Smooth muscle cell (in vitro differentiated cells): ENCODE measurements at regions not wholly inside any gene's neighbourhood (a gene's known extent, or its start where the extent isn't known, plus 50 kb on each side); places are given as distances from the start of the nearest gene placed in this dataset.
A peak's percentile ranks its signal among the peaks of the same experiment; 100 is the strongest.
"Not testable (repeated sequence)": the region's sequence is repeated elsewhere in the genome, so short reads cannot be mapped to it uniquely, and the experiment has no call there.

Experiments
- DNase-seq: peaks from one replicate; lab custom pipeline; 2025; ENCODE audit not compliant: unreplicated experiment; lab: John Stamatoyannopoulos, UW
- H2AFZ ChIP-seq: fragments of 200-600 bp; sonication (generic); 2 replicates; pipeline ENCODE4 v1.6.0; 2016; ENCODE audit warnings: antibody characterized with exemption, low read depth, mild to moderate bottlenecking
- H3F3A ChIP-seq: fragments of 200-600 bp; sonication (generic); 2 replicates; pipeline ENCODE4 v1.6.0; 2017; ENCODE audit warnings: antibody characterized with exemption, low read depth
- H3K27ac ChIP-seq: fragments of 200-600 bp; sonication (generic); 2 replicates; pipeline ENCODE4 v1.5.1; 2016; ENCODE audit warnings: low read depth, mild to moderate bottlenecking
- H3K27me3 ChIP-seq: fragments of 200-600 bp; sonication (generic); 2 replicates; pipeline ENCODE4 v1.6.1; 2016; ENCODE audit warnings: low read depth, mild to moderate bottlenecking
- H3K36me3 ChIP-seq: fragments of 200-600 bp; sonication (generic); 2 replicates; pipeline ENCODE4 v1.5.1; 2016; ENCODE audit warnings: low read depth
- H3K4me1 ChIP-seq: fragments of 200-600 bp; sonication (generic); 2 replicates; pipeline ENCODE4 v1.5.1; 2016; ENCODE audit warnings: low read depth
- H3K4me2 ChIP-seq: fragments of 200-600 bp; sonication (generic); 2 replicates; pipeline ENCODE4 v1.6.0; 2016; ENCODE audit warnings: mild to moderate bottlenecking
- H3K4me3 ChIP-seq: fragments of 200-600 bp; sonication (generic); 2 replicates; pipeline ENCODE4 v1.5.1; 2016; ENCODE audit warnings: mild to moderate bottlenecking
- H3K79me2 ChIP-seq: fragments of 200-600 bp; sonication (generic); 2 replicates; pipeline ENCODE4 v1.6.0; 2016; ENCODE audit warnings: low read depth, mild to moderate bottlenecking
- H3K9ac ChIP-seq: fragments of 200-600 bp; sonication (generic); 2 replicates; pipeline ENCODE4 v1.6.0; 2016; ENCODE audit warnings: low read depth
- H3K9me3 ChIP-seq: fragments of 200-600 bp; sonication (generic); replicated peaks from 2 replicates; pipeline ENCODE4 v1.5.1; 2016; ENCODE audit warnings: low read depth
- H4K20me1 ChIP-seq: fragments of 200-600 bp; sonication (generic); 2 replicates; pipeline ENCODE4 v1.6.0; 2016; ENCODE audit warnings: low read depth
- CTCF ChIP-seq: fragments of 200-600 bp; sonication (generic); IDR thresholded peaks from 2 replicates; pipeline ENCODE4 v1.5.1; 2017; ENCODE audit warnings: borderline replicate concordance, mild to moderate bottlenecking, antibody characterized with exemption; ENCODE audit not compliant: insufficient read depth, poor library complexity, severe bottlenecking
- WGBS: methylation state at CpG from one replicate; pipeline ENCODE4 v1.1.7; 2016; ENCODE audit warnings: low lambda C conversion rate; 5-methylcytosine and 5-hydroxymethylcytosine counted together

GRCh38 chr12:59059088-59059935 lies 139.0 kb upstream of the LRIG3 start:
- no peak for TF ChIP-seq CTCF
- no peaks in the 10 kb centered on the region for H3K79me2 ChIP-seq

GRCh38 chr12:59056966-59057365 lies 136.7 kb upstream of the LRIG3 start:
- no peak for DNase-seq
- H3K79me2 ChIP-seq, result no peaks in the 10 kb centered on the region
- TF ChIP-seq CTCF, result no peak
- H2AFZ ChIP-seq, result peak overlapping the region; percentile 54
- no peaks in the 10 kb centered on the region for H3F3A ChIP-seq
- no peak overlapping the region for H3K4me2 ChIP-seq
- no peak overlapping the region for H3K27ac ChIP-seq
- H3K36me3 ChIP-seq, result no peaks in the 10 kb centered on the region
- H3K27me3 ChIP-seq, result no peaks in the 10 kb centered on the region
- no peak overlapping the region for H3K9ac ChIP-seq
- 69% methylated on average over 3 of the region's 3 CpGs for WGBS
- H3K9me3 ChIP-seq, result no peaks in the 10 kb centered on the region
- H4K20me1 ChIP-seq, result no peaks in the 10 kb centered on the region
- peaks cover 9% of the 10 kb centered on the region for H3K4me1 ChIP-seq
- no peak overlapping the region for H3K4me3 ChIP-seq

More at GRCh38 chr12:59059088-59059935, 139.0 kb upstream of the LRIG3 start:
- no peak for DNase-seq
- Histone ChIP-seq H3K36me3 (no peaks in the 10 kb centered on the region), H3F3A (no peaks in the 10 kb centered on the region), H3K4me1 (peaks cover 9% of the 10 kb centered on the region), H3K27ac (no peak overlapping the region), H3K4me2 (no peak overlapping the region), H3K27me3 (no peaks in the 10 kb centered on the region), H3K9me3 (no peaks in the 10 kb centered on the region), H3K4me3 (no peak overlapping the region), H4K20me1 (no peaks in the 10 kb centered on the region), H2AFZ (no peak overlapping the region), H3K9ac (no peak overlapping the region)
- 91% methylated on average over 4 of the region's 4 CpGs for WGBS

- no peaks in the 10 kb centered on the region for H4K20me1 ChIP-seq
- peaks cover 9% of the 10 kb centered on the region for H3K4me1 ChIP-seq
- peak overlapping the region; percentile 34 for H3K4me2 ChIP-seq
- H3K4me3 ChIP-seq, result no peak overlapping the region
- WGBS, result 71% methylated on average over 1 of the region's 1 CpG
- TF ChIP-seq CTCF, result no peak
- peak overlapping the region; percentile 8 for H2AFZ ChIP-seq
- H3F3A ChIP-seq, result no peaks in the 10 kb centered on the region
- peak overlapping the region; percentile 94 for H3K27ac ChIP-seq
- no peak for DNase-seq
- peak overlapping the region; percentile 74 for H3K9ac ChIP-seq
- no peaks in the 10 kb centered on the region for H3K27me3 ChIP-seq
- H3K36me3 ChIP-seq, result no peaks in the 10 kb centered on the region
- H3K9me3 ChIP-seq, result no peaks in the 10 kb centered on the region
- no peaks in the 10 kb centered on the region for H3K79me2 ChIP-seq
Observed at GRCh38 chr12:59055204-59055860, 135.0 kb upstream of the LRIG3 start.

GRCh38 chr12:59053266-59053899 lies 133.1 kb upstream of the LRIG3 start:
- not testable (repeated sequence) for H2AFZ ChIP-seq, DNase-seq
- 89% methylated on average over 11 of the region's 11 CpGs for WGBS

More at GRCh38 chr12:59053266-59053899, 133.1 kb upstream of the LRIG3 start:
- not testable (repeated sequence) for H3K79me2 ChIP-seq, H3K27ac ChIP-seq, H3K27me3 ChIP-seq, H3K9me3 ChIP-seq, H3K4me2 ChIP-seq, H3K9ac ChIP-seq, H3F3A ChIP-seq, H3K4me3 ChIP-seq, H3K4me1 ChIP-seq, H3K36me3 ChIP-seq, H4K20me1 ChIP-seq
